ENCODE measurements at regions not wholly inside any gene's neighbourhood (a gene's known extent, or its start where the extent isn't known, plus 50 kb on each side); places are given as distances from the start of the nearest gene placed in this dataset.
"Not testable (repeated sequence)": the region's sequence is repeated elsewhere in the genome, so short reads cannot be mapped to it uniquely, and the experiment has no call there.

GRCh38 chr3:56952061-56952460 lies 108.4 kb upstream of the SPATA12 start:
- no peaks in the 10 kb centered on the region for H3K27me3 ChIP-seq
- H3K9me3 ChIP-seq: no peaks in the 10 kb centered on the region
- no peak for TF ChIP-seq CTCF (IDR thresholded peaks at IDR 0.05; ENCODE audit: low read depth, low read length)
- no peaks in the 10 kb centered on the region for H3K4me1 ChIP-seq
- no peak for DNase-seq
- no peaks in the 10 kb centered on the region for H3K36me3 ChIP-seq
- no peak overlapping the region for H3K4me3 ChIP-seq (ENCODE audit: low read depth, low read length)

- no peaks in the 10 kb centered on the region for H3K27me3 ChIP-seq
- TF ChIP-seq CTCF (IDR thresholded peaks at IDR 0.05; ENCODE audit: low read depth, low read length): no peak
- DNase-seq: no peak
- H3K9me3 ChIP-seq: no peaks in the 10 kb centered on the region
- no peaks in the 10 kb centered on the region for H3K36me3 ChIP-seq
- H3K4me1 ChIP-seq: no peaks in the 10 kb centered on the region
- H3K4me3 ChIP-seq (ENCODE audit: low read depth, low read length): no peak overlapping the region
These were observed 109.1 kb upstream of the SPATA12 start for GRCh38 chr3:56951366-56951765.

GRCh38 chr3:56945378-56945777 lies 115.1 kb upstream of the SPATA12 start:
- H3K9me3 ChIP-seq; H3K4me3 ChIP-seq (ENCODE audit: low read depth, low read length); H3K27me3 ChIP-seq; H3K4me1 ChIP-seq; DNase-seq; H3K36me3 ChIP-seq: not testable (repeated sequence)

GRCh38 chr3:56942523-56942922 lies 117.9 kb upstream of the SPATA12 start:
- Histone ChIP-seq H3K27me3 (no peaks in the 10 kb centered on the region), H3K9me3 (no peaks in the 10 kb centered on the region), H3K4me3 (ENCODE audit: low read depth, low read length) (no peak overlapping the region), H3K4me1 (peaks cover 4% of the 10 kb centered on the region), H3K36me3 (no peaks in the 10 kb centered on the region)
- no peak for TF ChIP-seq CTCF (IDR thresholded peaks at IDR 0.05; ENCODE audit: low read depth, low read length)
- DNase-seq: no peak

- H3K27me3 ChIP-seq: no peaks in the 10 kb centered on the region
- DNase-seq: peak; percentile 13
- H3K36me3 ChIP-seq: no peaks in the 10 kb centered on the region
- no peak overlapping the region for H3K4me3 ChIP-seq (ENCODE audit: low read depth, low read length)
- no peak for TF ChIP-seq CTCF (IDR thresholded peaks at IDR 0.05; ENCODE audit: low read depth, low read length)
- no peaks in the 10 kb centered on the region for H3K9me3 ChIP-seq
- peaks cover 4% of the 10 kb centered on the region for H3K4me1 ChIP-seq
These were observed 119.5 kb upstream of the SPATA12 start for GRCh38 chr3:56940976-56941375.

GRCh38 chr3:56940321-56940720 lies 120.1 kb upstream of the SPATA12 start:
- peaks cover 4% of the 10 kb centered on the region for H3K4me1 ChIP-seq
- H3K4me3 ChIP-seq (ENCODE audit: low read depth, low read length): no peak overlapping the region
- TF ChIP-seq CTCF (IDR thresholded peaks at IDR 0.05; ENCODE audit: low read depth, low read length): no peak
- no peak for DNase-seq
- H3K9me3 ChIP-seq: no peaks in the 10 kb centered on the region
- H3K36me3 ChIP-seq: no peaks in the 10 kb centered on the region
- H3K27me3 ChIP-seq: no peaks in the 10 kb centered on the region

GRCh38 chr3:56939834-56940233 lies 120.6 kb upstream of the SPATA12 start:
- Histone ChIP-seq H3K9me3 (no peaks in the 10 kb centered on the region), H3K4me3 (ENCODE audit: low read depth, low read length) (no peak overlapping the region), H3K36me3 (no peaks in the 10 kb centered on the region), H3K27me3 (no peaks in the 10 kb centered on the region), H3K4me1 (peaks cover 4% of the 10 kb centered on the region)
- TF ChIP-seq CTCF (IDR thresholded peaks at IDR 0.05; ENCODE audit: low read depth, low read length): no peak
- peak; percentile 15 for DNase-seq
